Hematopoietic multipotent progenitor cell treated with erythropoietin and hydrocortisone succinate and interleukin-3 and kit ligand, for 4 days (in vitro differentiated cells): ENCODE measurements at regions not wholly inside any gene's neighbourhood (a gene's known extent, or its start where the extent isn't known, plus 50 kb on each side); places are given as distances from the start of the nearest gene placed in this dataset.

Experiments used
- DNase-seq: peaks from one replicate; pipeline ENCODE4 v3.0.0-alpha.2; 2015

- DNase-seq: peak; percentile 10
These were observed 57.7 kb upstream of the FERMT1 start for GRCh38 chr20:6180531-6180930.

GRCh38 chr20:6178537-6178936 lies 55.7 kb upstream of the FERMT1 start:
- DNase-seq: peak; percentile 22

- DNase-seq: no peak
These were observed 50.7 kb upstream of the FERMT1 start for GRCh38 chr20:6173481-6173880.
